ENCODE measurements at regions not wholly inside any gene's neighbourhood (a gene's known extent, or its start where the extent isn't known, plus 50 kb on each side); places are given as distances from the start of the nearest gene placed in this dataset.

GRCh38 chr13:109381546-109382180 lies 404.7 kb downstream of the IRS2 start:
- no peak overlapping the region for H3K18ac ChIP-seq (ENCODE audit: insufficient read length, low read depth, low read length)
- no peak overlapping the region for H3K14ac ChIP-seq (ENCODE audit: insufficient read depth, low read length)
- DNase-seq, result no peak
- no peaks in the 10 kb centered on the region for H4K20me1 ChIP-seq (ENCODE audit: control insufficient read depth, insufficient read depth, insufficient read length)
- H3K4me1 Mint-ChIP-seq, result peaks cover 4 to 8% of the 10 kb centered on the region in 2 experiments; a peak in 2 of 4 replicates
- no peaks in the 10 kb centered on the region for H3K4me1 ChIP-seq (ENCODE audit: insufficient read depth, low read length)
- no peak overlapping the region for H2BK12ac ChIP-seq (ENCODE audit: insufficient read length, low read depth, low read length)
- no CpG with 5 or more reads among the region's 5 CpGs for WGBS (ENCODE audit: extremely low coverage, insufficient read length, low lambda C conversion rate)
- H4K91ac ChIP-seq (ENCODE audit: insufficient read length, low read depth, low read length), result no peak overlapping the region
- H3K27me3 Mint-ChIP-seq (ENCODE audit: low read depth), result no peaks in the 10 kb centered on the region
- H3K23me2 ChIP-seq (ENCODE audit: insufficient read length, low read depth, low read length, poor library complexity, severe bottlenecking), result no peaks in the 10 kb centered on the region
- H3K9me3 ChIP-seq (ENCODE audit: control insufficient read depth, low read depth, low read length), result no peaks in the 10 kb centered on the region
- H3K9ac ChIP-seq (ENCODE audit: extremely low read depth, insufficient read length, low read length), result no peak overlapping the region
- H3K4me3 Mint-ChIP-seq, result no peak overlapping the region
- no peak overlapping the region for H2AFZ ChIP-seq (ENCODE audit: low read length)
- no peak overlapping the region for H2BK5ac ChIP-seq (ENCODE audit: insufficient read length, low read length)
- H3K79me1 ChIP-seq (ENCODE audit: insufficient read depth, low read depth, low read length, poor library complexity, severe bottlenecking), result no peaks in the 10 kb centered on the region
- H3K23ac ChIP-seq (ENCODE audit: insufficient read length, low read depth, low read length), result no peak overlapping the region
- no peak overlapping the region for H3K56ac ChIP-seq (ENCODE audit: insufficient read length, low read depth, low read length)
- H2AK5ac ChIP-seq (ENCODE audit: insufficient read length, low read length), result no peak overlapping the region
- H3K27ac Mint-ChIP-seq, result no peak overlapping the region; a peak in 1 of 7 replicates
- no peak overlapping the region for H2BK15ac ChIP-seq (ENCODE audit: low read depth, low read length)
- no peak overlapping the region for H3K4ac ChIP-seq (ENCODE audit: low read depth, low read length)
- no peaks in the 10 kb centered on the region for H3K79me2 ChIP-seq (ENCODE audit: insufficient read depth, low read length)
- no peaks in the 10 kb centered on the region for H3K36me3 Mint-ChIP-seq (ENCODE audit: insufficient read depth in 1 of 3, low read depth in 3 of 3)
- H3K27ac ChIP-seq (ENCODE audit: insufficient read length, low read depth, low read length), result no peak overlapping the region
- no peak overlapping the region for H2BK20ac ChIP-seq (ENCODE audit: low read depth, low read length, poor library complexity, severe bottlenecking)
- no peak overlapping the region for H4K8ac ChIP-seq (replicated peaks; ENCODE audit: insufficient read length, low read depth, low read length)
- H4K5ac ChIP-seq (ENCODE audit: insufficient read length, low read depth, low read length), result no peak overlapping the region
- H3K27me3 ChIP-seq (ENCODE audit: insufficient read depth, low read length), result no peaks in the 10 kb centered on the region
- H3T11ph ChIP-seq (ENCODE audit: low read length), result no peak overlapping the region
- no peaks in the 10 kb centered on the region for H3K9me3 Mint-ChIP-seq
- H2BK120ac ChIP-seq (ENCODE audit: low read depth, low read length, poor library complexity, severe bottlenecking), result no peak overlapping the region
- no peak overlapping the region for H3K4me2 ChIP-seq (ENCODE audit: insufficient read depth, insufficient read length, low read length)
- TF ChIP-seq CTCF (conservative IDR thresholded peaks at IDR 0.05), result no peak

Data from H9 (cell line).